GM23248 (cell line): ENCODE measurements at regions not wholly inside any gene's neighbourhood (a gene's known extent, or its start where the extent isn't known, plus 50 kb on each side); places are given as distances from the start of the nearest gene placed in this dataset.

Source experiments
- EZH2 ChIP-seq: fragments of 200-600 bp; sonication (generic); IDR thresholded peaks from 2 replicates; pipeline ENCODE4 v1.6.1; 2018; ENCODE audit warnings: antibody characterized with exemption, mild to moderate bottlenecking; ENCODE audit not compliant: insufficient read depth, poor library complexity, severe bottlenecking
- EZH2phosphoT487 ChIP-seq: fragments of 200-600 bp; sonication (generic); IDR thresholded peaks from 2 replicates; pipeline ENCODE4 v1.6.1; 2018; ENCODE audit warnings: antibody characterized with exemption, moderate library complexity, mild to moderate bottlenecking, low read depth; ENCODE audit not compliant: insufficient read depth

DNA sequence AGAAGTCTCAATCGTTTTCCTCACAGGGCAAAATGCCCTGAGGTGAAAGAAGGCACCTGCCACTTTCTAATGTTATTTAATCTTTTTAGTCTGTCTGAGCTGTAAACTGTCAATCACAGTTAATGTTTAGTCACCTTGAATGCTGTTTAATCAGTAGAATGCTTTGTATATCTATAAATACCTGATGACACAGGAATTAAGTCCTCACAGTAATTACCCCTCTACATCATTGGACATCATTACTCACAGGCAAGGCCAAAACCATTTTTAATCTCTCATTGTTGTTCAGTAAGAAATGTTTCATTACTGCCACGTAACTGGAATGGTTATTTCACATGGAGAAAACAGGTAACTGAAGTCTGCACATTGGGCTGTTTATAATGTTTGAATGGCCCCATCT, 178.8 kb downstream of the EXOC5 start:
- TF ChIP-seq EZH2 (no peak), EZH2phosphoT487 (no peak)
